Activated T-cell treated with anti-CD3 and anti-CD28 coated beads, Interleukin-2, amount 50 U/mL, for 24 hours (primary cell): ENCODE measurements at regions not wholly inside any gene's neighbourhood (a gene's known extent, or its start where the extent isn't known, plus 50 kb on each side); places are given as distances from the start of the nearest gene placed in this dataset.

Experiments used
- DNase-seq: peaks from one replicate; pipeline ENCODE4 v3.0.0-alpha.2; 2020
- H3K27ac Mint-ChIP-seq: 2 replicates; pipeline ENCODE4 v1.8.0; 2020; ENCODE audit warnings: mild to moderate bottlenecking, mixed read lengths
- H3K27me3 Mint-ChIP-seq: 2 replicates; pipeline ENCODE4 v1.8.0; 2020; ENCODE audit warnings: mixed read lengths
- H3K36me3 Mint-ChIP-seq: 2 replicates; pipeline ENCODE4 v1.8.0; 2020; ENCODE audit warnings: low read depth, mixed read lengths
- H3K4me1 Mint-ChIP-seq: 2 replicates; pipeline ENCODE4 v1.8.0; 2020; ENCODE audit warnings: low read depth, mixed read lengths
- H3K4me3 Mint-ChIP-seq: 2 replicates; pipeline ENCODE4 v1.8.0; 2020; ENCODE audit warnings: mild to moderate bottlenecking, moderate library complexity, mixed read lengths
- H3K9me3 Mint-ChIP-seq: 2 replicates; pipeline ENCODE4 v1.8.0; 2020; ENCODE audit warnings: mixed read lengths

DNA sequence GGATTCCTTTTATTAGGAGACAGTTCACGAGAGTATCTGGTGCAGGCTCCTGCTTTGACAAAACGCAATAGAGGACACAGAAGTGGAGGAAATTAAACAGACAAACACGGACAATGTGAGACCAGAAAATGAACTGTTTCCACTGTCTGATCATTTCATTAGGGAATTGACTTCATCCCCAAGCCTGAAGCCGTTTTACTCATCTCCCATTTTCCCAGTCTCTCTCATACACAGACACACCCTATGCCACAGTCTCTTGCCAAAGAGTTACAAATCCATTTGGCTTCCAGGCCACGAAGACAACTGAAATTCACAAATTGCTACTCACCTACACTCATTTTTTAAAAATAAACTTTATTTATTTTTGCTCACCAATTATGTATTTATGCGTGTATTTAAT, 1087.8 kb upstream of the TMEM132C start:
- peaks cover 19% of the 10 kb centered on the region for H3K9me3 Mint-ChIP-seq
- H3K27ac Mint-ChIP-seq = no peak overlapping the region
- no peak overlapping the region for H3K4me3 Mint-ChIP-seq
- H3K27me3 Mint-ChIP-seq = peaks cover 7% of the 10 kb centered on the region
- no peak for DNase-seq
- no peaks in the 10 kb centered on the region for H3K4me1 Mint-ChIP-seq
- no peaks in the 10 kb centered on the region for H3K36me3 Mint-ChIP-seq

DNA sequence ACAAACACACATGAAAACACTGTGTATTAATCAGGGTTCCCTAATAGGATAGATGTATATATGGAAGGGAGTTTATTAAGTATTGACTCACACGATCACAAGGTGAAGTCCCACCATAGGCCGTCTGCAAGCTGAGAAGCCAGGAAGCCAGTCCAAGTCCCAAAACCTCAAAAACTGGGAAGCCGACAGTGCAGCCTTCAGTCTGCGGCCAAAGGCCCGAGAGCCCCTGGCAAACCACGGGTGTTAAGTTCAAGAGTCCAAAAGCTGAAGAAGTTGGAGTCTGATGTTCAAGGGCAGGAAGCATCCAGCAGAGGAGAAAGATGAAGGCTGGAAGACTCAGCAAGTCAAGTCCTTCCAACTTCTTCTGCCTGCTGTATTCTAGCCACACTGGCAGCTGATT, 1085.0 kb upstream of the TMEM132C start:
- no peak overlapping the region for H3K4me3 Mint-ChIP-seq
- no peaks in the 10 kb centered on the region for H3K4me1 Mint-ChIP-seq
- peaks cover 13% of the 10 kb centered on the region for H3K9me3 Mint-ChIP-seq
- H3K36me3 Mint-ChIP-seq = no peaks in the 10 kb centered on the region
- H3K27me3 Mint-ChIP-seq = peaks cover 7% of the 10 kb centered on the region
- no peak for DNase-seq
- H3K27ac Mint-ChIP-seq = no peak overlapping the region

GRCh38 chr12:127189992-127190391, 1077.0 kb upstream of the TMEM132C start:
- no peak for DNase-seq
- peaks cover 2% of the 10 kb centered on the region for H3K9me3 Mint-ChIP-seq
- H3K27me3 Mint-ChIP-seq = peaks cover 9% of the 10 kb centered on the region
- no peaks in the 10 kb centered on the region for H3K36me3 Mint-ChIP-seq
- H3K4me1 Mint-ChIP-seq = no peaks in the 10 kb centered on the region
- no peak overlapping the region for H3K4me3 Mint-ChIP-seq
- H3K27ac Mint-ChIP-seq = no peak overlapping the region

- no peak for DNase-seq
- H3K4me1 Mint-ChIP-seq = no peaks in the 10 kb centered on the region
Observed at GRCh38 chr12:127191129-127191528, 1075.8 kb upstream of the TMEM132C start.

DNA sequence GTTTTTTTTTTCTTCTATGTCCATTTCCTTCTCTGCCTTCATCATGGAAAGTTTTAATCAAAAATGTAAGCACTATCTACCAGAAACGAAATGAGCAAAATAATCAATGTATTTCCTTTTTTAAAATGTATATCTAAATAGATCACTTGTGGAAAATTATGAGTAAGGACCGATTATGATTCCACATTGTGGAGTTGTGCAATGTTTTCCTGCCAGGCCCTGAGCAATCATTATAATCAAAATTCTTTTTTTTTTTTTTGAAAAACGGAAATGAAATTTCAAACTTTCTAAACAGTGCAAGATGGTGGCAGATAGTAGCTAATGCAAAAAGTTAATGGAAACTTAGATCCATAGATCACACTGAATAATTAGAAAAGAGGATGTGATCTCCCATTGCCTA, 1074.6 kb upstream of the TMEM132C start:
- no peak for DNase-seq
- H3K9me3 Mint-ChIP-seq = peaks cover 2% of the 10 kb centered on the region
- H3K4me3 Mint-ChIP-seq = no peak overlapping the region
- peaks cover 12% of the 10 kb centered on the region for H3K27me3 Mint-ChIP-seq
- no peaks in the 10 kb centered on the region for H3K36me3 Mint-ChIP-seq
- H3K27ac Mint-ChIP-seq = no peak overlapping the region
- H3K4me1 Mint-ChIP-seq = no peaks in the 10 kb centered on the region

More at GRCh38 chr12:127191129-127191528, 1075.8 kb upstream of the TMEM132C start:
- Mint-ChIP-seq H3K9me3 (peaks cover 2% of the 10 kb centered on the region), H3K27me3 (peaks cover 12% of the 10 kb centered on the region), H3K36me3 (no peaks in the 10 kb centered on the region), H3K27ac (no peak overlapping the region), H3K4me3 (no peak overlapping the region)

GRCh38 chr12:127193341-127193740, 1073.6 kb upstream of the TMEM132C start:
- Mint-ChIP-seq H3K9me3 (peaks cover 2% of the 10 kb centered on the region), H3K27me3 (peaks cover 12% of the 10 kb centered on the region), H3K36me3 (no peaks in the 10 kb centered on the region), H3K27ac (no peak overlapping the region), H3K4me3 (no peak overlapping the region), H3K4me1 (no peaks in the 10 kb centered on the region)
- DNase-seq = no peak

DNA sequence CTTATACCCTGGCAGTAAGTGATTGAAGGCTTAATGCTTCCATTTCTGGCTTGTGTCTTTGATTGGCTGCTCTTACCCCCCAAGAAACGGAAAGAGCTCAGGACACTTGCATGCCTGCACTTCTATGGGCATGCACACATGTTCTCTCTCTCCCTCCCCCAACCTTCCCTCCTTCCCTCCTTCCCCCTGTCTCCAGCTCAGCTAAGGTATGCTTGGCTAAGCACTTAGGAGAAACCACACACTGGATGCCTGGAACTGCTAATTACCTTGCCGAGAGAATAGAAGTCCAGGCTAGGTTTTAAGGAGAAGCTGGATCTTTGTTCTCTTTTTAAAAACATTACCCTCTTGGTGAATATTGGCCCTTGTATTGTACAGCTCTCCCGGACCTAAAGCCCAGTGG, 1072.8 kb upstream of the TMEM132C start:
- Mint-ChIP-seq H3K36me3 (no peaks in the 10 kb centered on the region), H3K27ac (no peak overlapping the region), H3K4me3 (no peak overlapping the region), H3K4me1 (no peaks in the 10 kb centered on the region), H3K9me3 (peaks cover 2% of the 10 kb centered on the region), H3K27me3 (peaks cover 12% of the 10 kb centered on the region)
- DNase-seq = no peak

- H3K27me3 Mint-ChIP-seq = peaks cover 28% of the 10 kb centered on the region
- no peaks in the 10 kb centered on the region for H3K4me1 Mint-ChIP-seq
Observed at GRCh38 chr12:127205781-127206555, 1061.0 kb upstream of the TMEM132C start.

DNA sequence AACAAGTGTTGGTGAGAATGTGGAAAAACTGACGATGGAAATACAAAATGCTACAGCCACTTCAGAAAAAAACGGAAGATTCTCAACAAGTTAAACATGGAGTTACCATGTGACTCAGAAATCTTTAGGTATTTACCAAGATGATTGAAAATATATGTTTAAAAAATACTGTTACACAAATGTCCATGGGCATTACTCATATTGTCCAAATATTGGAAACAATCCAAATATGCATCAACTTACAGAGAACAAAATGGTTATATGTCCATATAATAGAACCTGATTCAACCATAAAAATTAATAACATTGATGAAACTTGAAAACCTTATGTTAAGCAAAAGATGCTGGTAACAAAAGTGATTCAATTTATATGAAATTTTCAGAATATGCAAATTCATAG, 1057.7 kb upstream of the TMEM132C start:
- Mint-ChIP-seq H3K4me3 (no peak overlapping the region), H3K9me3 (peaks cover 3% of the 10 kb centered on the region), H3K36me3 (no peaks in the 10 kb centered on the region)

More at GRCh38 chr12:127205781-127206555, 1061.0 kb upstream of the TMEM132C start:
- no peaks in the 10 kb centered on the region for H3K36me3 Mint-ChIP-seq
- no peak overlapping the region for H3K27ac Mint-ChIP-seq
- no peak for DNase-seq
- no peaks in the 10 kb centered on the region for H3K9me3 Mint-ChIP-seq
- H3K4me3 Mint-ChIP-seq = no peak overlapping the region

GRCh38 chr12:127214186-127214585, 1052.8 kb upstream of the TMEM132C start:
- no peak for DNase-seq
- H3K4me1 Mint-ChIP-seq = no peaks in the 10 kb centered on the region
- peaks cover 2% of the 10 kb centered on the region for H3K27me3 Mint-ChIP-seq
- no peak overlapping the region for H3K4me3 Mint-ChIP-seq
- H3K9me3 Mint-ChIP-seq = peaks cover 3% of the 10 kb centered on the region
- H3K27ac Mint-ChIP-seq = no peak overlapping the region
- H3K36me3 Mint-ChIP-seq = no peaks in the 10 kb centered on the region

More for the DNA sequence above, 1057.7 kb upstream of the TMEM132C start:
- H3K27me3 Mint-ChIP-seq = peaks cover 14% of the 10 kb centered on the region
- H3K27ac Mint-ChIP-seq = no peak overlapping the region
- DNase-seq = no peak
- H3K4me1 Mint-ChIP-seq = no peaks in the 10 kb centered on the region

- no peak for DNase-seq
- H3K4me3 Mint-ChIP-seq = no peak overlapping the region
- H3K9me3 Mint-ChIP-seq = no peaks in the 10 kb centered on the region
- no peaks in the 10 kb centered on the region for H3K4me1 Mint-ChIP-seq
- peaks cover 15% of the 10 kb centered on the region for H3K27me3 Mint-ChIP-seq
- no peak overlapping the region for H3K27ac Mint-ChIP-seq
- H3K36me3 Mint-ChIP-seq = no peaks in the 10 kb centered on the region
Observed at GRCh38 chr12:127223011-127223410, 1044.0 kb upstream of the TMEM132C start.

- H3K36me3 Mint-ChIP-seq = no peaks in the 10 kb centered on the region
- H3K4me3 Mint-ChIP-seq = no peak overlapping the region
Observed at GRCh38 chr12:127223731-127224130, 1043.2 kb upstream of the TMEM132C start.

GRCh38 chr12:127230843-127231260, 1036.1 kb upstream of the TMEM132C start:
- H3K4me1 Mint-ChIP-seq = no peaks in the 10 kb centered on the region
- no peak for DNase-seq

More at GRCh38 chr12:127223731-127224130, 1043.2 kb upstream of the TMEM132C start:
- Mint-ChIP-seq H3K27me3 (peaks cover 15% of the 10 kb centered on the region), H3K4me1 (no peaks in the 10 kb centered on the region), H3K9me3 (no peaks in the 10 kb centered on the region), H3K27ac (no peak overlapping the region)
- no peak for DNase-seq

GRCh38 chr12:127231371-127231770, 1035.6 kb upstream of the TMEM132C start:
- DNase-seq = no peak
- H3K36me3 Mint-ChIP-seq = no peaks in the 10 kb centered on the region
- no peaks in the 10 kb centered on the region for H3K9me3 Mint-ChIP-seq
- no peaks in the 10 kb centered on the region for H3K27me3 Mint-ChIP-seq
- H3K4me1 Mint-ChIP-seq = no peaks in the 10 kb centered on the region
- no peak overlapping the region for H3K27ac Mint-ChIP-seq
- H3K4me3 Mint-ChIP-seq = no peak overlapping the region

More at GRCh38 chr12:127230843-127231260, 1036.1 kb upstream of the TMEM132C start:
- H3K9me3 Mint-ChIP-seq = no peaks in the 10 kb centered on the region
- no peak overlapping the region for H3K27ac Mint-ChIP-seq
- peaks cover 1% of the 10 kb centered on the region for H3K27me3 Mint-ChIP-seq
- H3K36me3 Mint-ChIP-seq = no peaks in the 10 kb centered on the region
- H3K4me3 Mint-ChIP-seq = no peak overlapping the region

- no peaks in the 10 kb centered on the region for H3K9me3 Mint-ChIP-seq
- no peak for DNase-seq
- H3K36me3 Mint-ChIP-seq = no peaks in the 10 kb centered on the region
- H3K27ac Mint-ChIP-seq = no peak overlapping the region
- no peaks in the 10 kb centered on the region for H3K4me1 Mint-ChIP-seq
- no peak overlapping the region for H3K4me3 Mint-ChIP-seq
- H3K27me3 Mint-ChIP-seq = no peaks in the 10 kb centered on the region
Observed at GRCh38 chr12:127233016-127233415, 1034.0 kb upstream of the TMEM132C start.
